Erythroblast (primary cell): ENCODE measurements at regions not wholly inside any gene's neighbourhood (a gene's known extent, or its start where the extent isn't known, plus 50 kb on each side); places are given as distances from the start of the nearest gene placed in this dataset.

ENCODE experiments used
- GATA1 ChIP-seq: IDR thresholded peaks from 2 replicates; pipeline ENCODE4 v1.6.1; 2011; ENCODE audit warnings: low read depth, mild to moderate bottlenecking, control low read depth, low read length, moderate library complexity
- POLR2A ChIP-seq: IDR thresholded peaks from 2 replicates; pipeline ENCODE4 v1.6.1; 2011; ENCODE audit warnings: mild to moderate bottlenecking, low read length

GRCh38 chrX:8873956-8874355 lies 72.8 kb upstream of the FAM9A start:
- no peak for TF ChIP-seq POLR2A
- no peak for TF ChIP-seq GATA1
